ENCODE measurements at regions not wholly inside any gene's neighbourhood (a gene's known extent, or its start where the extent isn't known, plus 50 kb on each side); places are given as distances from the start of the nearest gene placed in this dataset.

GRCh38 chr5:25357605-25358004 lies 712.8 kb upstream of the CDH10 start:
- H3K4me3 ChIP-seq (ENCODE audit: low read length) = no peak overlapping the region
- TF ChIP-seq CTCF (conservative IDR thresholded peaks at IDR 0.05; ENCODE audit: low read length) = no peak
- no peak for DNase-seq (ENCODE audit: low read depth)

GRCh38 chr5:25349746-25350145 lies 705.0 kb upstream of the CDH10 start:
- no peak overlapping the region for H3K4me3 ChIP-seq (ENCODE audit: low read length)
- no peak for TF ChIP-seq CTCF (conservative IDR thresholded peaks at IDR 0.05; ENCODE audit: low read length)
- DNase-seq (ENCODE audit: low read depth) = no peak

- no peak overlapping the region for H3K4me3 ChIP-seq (ENCODE audit: low read length)
- no peak for TF ChIP-seq CTCF (conservative IDR thresholded peaks at IDR 0.05; ENCODE audit: low read length)
- no peak for DNase-seq (ENCODE audit: low read depth)
Measured at GRCh38 chr5:25345240-25345771, 700.5 kb upstream of the CDH10 start.

GRCh38 chr5:25339541-25339940 lies 694.8 kb upstream of the CDH10 start:
- no peak overlapping the region for H3K4me3 ChIP-seq (ENCODE audit: low read length)
- DNase-seq (ENCODE audit: low read depth) = no peak
- no peak for TF ChIP-seq CTCF (conservative IDR thresholded peaks at IDR 0.05; ENCODE audit: low read length)

- DNase-seq (ENCODE audit: low read depth) = no peak
- H3K4me3 ChIP-seq (ENCODE audit: low read length) = no peak overlapping the region
- no peak for TF ChIP-seq CTCF (conservative IDR thresholded peaks at IDR 0.05; ENCODE audit: low read length)
Measured at GRCh38 chr5:25334350-25334749, 689.6 kb upstream of the CDH10 start.

GRCh38 chr5:25330721-25331120 lies 685.9 kb upstream of the CDH10 start:
- no peak for DNase-seq (ENCODE audit: low read depth)
- H3K4me3 ChIP-seq (ENCODE audit: low read length) = no peak overlapping the region
- TF ChIP-seq CTCF (conservative IDR thresholded peaks at IDR 0.05; ENCODE audit: low read length) = no peak

GRCh38 chr5:25327172-25327571 lies 682.4 kb upstream of the CDH10 start:
- no peak overlapping the region for H3K4me3 ChIP-seq (ENCODE audit: low read length)
- TF ChIP-seq CTCF (conservative IDR thresholded peaks at IDR 0.05; ENCODE audit: low read length) = no peak
- no peak for DNase-seq (ENCODE audit: low read depth)

All from AG10803 (cell line).